Amniotic epithelial cell (primary cell): ENCODE measurements at regions not wholly inside any gene's neighbourhood (a gene's known extent, or its start where the extent isn't known, plus 50 kb on each side); places are given as distances from the start of the nearest gene placed in this dataset.

ENCODE experiments used
- DNase-seq: peaks from one replicate; pipeline ENCODE4 v3.0.0-alpha.2; 2010; ENCODE audit warnings: low read depth

- no peak for DNase-seq
Measured at GRCh38 chr20:20992686-20993360, 113.3 kb downstream of the LINC00237 start.

- no peak for DNase-seq
Measured at GRCh38 chr20:20992277-20992676, 113.9 kb downstream of the LINC00237 start.

GRCh38 chr20:20989081-20989480 is 117.1 kb downstream of the LINC00237 start:
- no peak for DNase-seq

- no peak for DNase-seq
Measured at GRCh38 chr20:20979934-20980333, 126.2 kb downstream of the LINC00237 start.

- no peak for DNase-seq
Measured at GRCh38 chr20:20977786-20978185, 128.4 kb downstream of the LINC00237 start.

GRCh38 chr20:20972490-20972889 is 133.7 kb downstream of the LINC00237 start:
- no peak for DNase-seq

- no peak for DNase-seq
Measured at GRCh38 chr20:20971810-20972209, 134.3 kb downstream of the LINC00237 start.

- DNase-seq: no peak
Measured at GRCh38 chr20:20970841-20971240, 135.3 kb downstream of the LINC00237 start.

- DNase-seq: no peak
Measured at GRCh38 chr20:20969701-20970280, 136.4 kb downstream of the LINC00237 start.

- DNase-seq: no peak
Measured at GRCh38 chr20:20967564-20968184, 138.5 kb downstream of the LINC00237 start.

- no peak for DNase-seq
Measured at GRCh38 chr20:20966171-20966570, 140.0 kb downstream of the LINC00237 start.

- no peak for DNase-seq
Measured at GRCh38 chr20:20959031-20959755, 147.0 kb downstream of the LINC00237 start.

GRCh38 chr20:20956513-20956931 is 149.6 kb downstream of the LINC00237 start:
- DNase-seq: no peak

- no peak for DNase-seq
Measured at GRCh38 chr20:20955892-20956291, 150.3 kb downstream of the LINC00237 start.

GRCh38 chr20:20953738-20954618 is 152.2 kb downstream of the LINC00237 start:
- DNase-seq: no peak

GRCh38 chr20:20950620-20951019 is 155.5 kb downstream of the LINC00237 start:
- DNase-seq: no peak

GRCh38 chr20:20946122-20946759 is 159.9 kb downstream of the LINC00237 start:
- no peak for DNase-seq

GRCh38 chr20:20941468-20941889 is 164.7 kb downstream of the LINC00237 start:
- no peak for DNase-seq

- DNase-seq: no peak
Measured at GRCh38 chr20:20939006-20939405, 167.2 kb downstream of the LINC00237 start.

GRCh38 chr20:20938599-20938998 is 167.6 kb downstream of the LINC00237 start:
- DNase-seq: no peak

- no peak for DNase-seq
Measured at GRCh38 chr20:20938131-20938530, 168.0 kb downstream of the LINC00237 start.
